GM12864 (cell line): ENCODE measurements at regions not wholly inside any gene's neighbourhood (a gene's known extent, or its start where the extent isn't known, plus 50 kb on each side); places are given as distances from the start of the nearest gene placed in this dataset.

Experiments used
- DNase-seq: peaks from one replicate; pipeline ENCODE4 v3.0.0-alpha.2; 2011; ENCODE audit warnings: low read depth
- H3K4me3 ChIP-seq: 2 replicates; pipeline ENCODE4 v1.5.1; 2011; ENCODE audit warnings: mild to moderate bottlenecking, low read depth, low read length, control low read depth
- TF ChIP-seq, protein P1 (sequence below): IDR thresholded peaks from 2 replicates; pipeline ENCODE4 v1.5.1; 2011; ENCODE audit warnings: low read depth, mild to moderate bottlenecking, moderate library complexity, low read length, control low read depth, inconsistent platforms; ENCODE audit errors: missing control alignments

DNA sequence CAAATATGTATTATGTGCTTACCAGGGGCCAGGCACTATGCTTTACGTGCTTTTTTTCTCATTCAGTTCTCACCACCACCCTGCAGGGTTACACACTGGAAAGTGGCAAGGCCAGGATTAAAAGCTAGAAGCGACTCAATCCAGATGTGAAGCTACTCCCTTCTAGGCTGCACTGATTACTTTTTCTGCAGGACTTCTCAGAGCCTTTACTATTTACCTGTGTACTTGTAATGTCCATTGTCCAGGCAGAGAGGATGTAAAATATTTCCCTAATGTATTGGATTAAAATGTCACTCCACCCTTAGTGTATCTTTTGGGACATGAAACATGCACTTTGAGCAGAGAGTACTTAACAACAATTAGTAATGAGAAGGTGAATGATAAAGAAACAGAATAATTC is 287.5 kb upstream of the EEF2KMT start:
- no peak for DNase-seq
- TF ChIP-seq, protein P1, sequence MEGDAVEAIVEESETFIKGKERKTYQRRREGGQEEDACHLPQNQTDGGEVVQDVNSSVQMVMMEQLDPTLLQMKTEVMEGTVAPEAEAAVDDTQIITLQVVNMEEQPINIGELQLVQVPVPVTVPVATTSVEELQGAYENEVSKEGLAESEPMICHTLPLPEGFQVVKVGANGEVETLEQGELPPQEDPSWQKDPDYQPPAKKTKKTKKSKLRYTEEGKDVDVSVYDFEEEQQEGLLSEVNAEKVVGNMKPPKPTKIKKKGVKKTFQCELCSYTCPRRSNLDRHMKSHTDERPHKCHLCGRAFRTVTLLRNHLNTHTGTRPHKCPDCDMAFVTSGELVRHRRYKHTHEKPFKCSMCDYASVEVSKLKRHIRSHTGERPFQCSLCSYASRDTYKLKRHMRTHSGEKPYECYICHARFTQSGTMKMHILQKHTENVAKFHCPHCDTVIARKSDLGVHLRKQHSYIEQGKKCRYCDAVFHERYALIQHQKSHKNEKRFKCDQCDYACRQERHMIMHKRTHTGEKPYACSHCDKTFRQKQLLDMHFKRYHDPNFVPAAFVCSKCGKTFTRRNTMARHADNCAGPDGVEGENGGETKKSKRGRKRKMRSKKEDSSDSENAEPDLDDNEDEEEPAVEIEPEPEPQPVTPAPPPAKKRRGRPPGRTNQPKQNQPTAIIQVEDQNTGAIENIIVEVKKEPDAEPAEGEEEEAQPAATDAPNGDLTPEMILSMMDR = no peak
- H3K4me3 ChIP-seq = no peak overlapping the region

DNA sequence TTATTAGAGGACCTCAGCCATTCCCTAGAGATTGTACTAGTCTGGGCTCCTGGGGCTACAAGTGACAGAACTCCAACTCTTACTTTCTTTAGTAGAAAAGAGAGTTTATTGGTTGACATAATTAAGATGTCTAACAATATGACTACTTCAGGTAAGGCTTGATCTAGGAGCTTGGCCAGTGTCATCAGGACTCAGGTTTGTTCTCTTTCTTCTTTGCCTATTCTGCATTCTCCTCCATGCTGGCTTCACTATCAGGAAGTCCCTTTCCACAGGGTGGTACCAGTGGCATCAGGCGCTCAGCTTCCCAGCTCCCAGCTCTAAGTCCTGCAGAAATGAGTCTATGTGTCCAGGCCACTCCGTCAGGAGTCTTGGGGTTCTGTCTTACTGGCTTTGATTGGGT is 286.1 kb upstream of the EEF2KMT start:
- TF ChIP-seq, protein P1 = no peak
- H3K4me3 ChIP-seq = no peak overlapping the region
- DNase-seq = no peak

DNA sequence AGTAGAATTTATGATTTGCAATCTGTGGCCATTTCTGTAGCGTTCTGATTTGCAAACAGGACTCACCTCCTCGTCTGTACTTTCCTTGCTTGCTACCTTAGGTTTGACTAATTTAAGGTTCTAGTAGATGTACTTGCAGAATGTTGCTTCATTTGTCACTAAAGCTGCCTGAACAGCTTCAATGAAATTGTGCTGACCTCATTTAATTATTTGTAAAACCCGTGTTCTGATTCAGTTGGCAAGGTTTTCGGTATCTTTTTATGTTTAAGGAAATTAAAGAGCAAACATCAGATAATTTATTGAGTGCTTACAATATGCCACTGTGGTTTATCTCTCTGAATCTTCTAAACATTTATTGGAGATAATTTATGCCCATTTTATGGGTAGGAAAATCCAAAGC is 284.9 kb upstream of the EEF2KMT start:
- DNase-seq = no peak
- TF ChIP-seq, protein P1 = no peak
- H3K4me3 ChIP-seq = no peak overlapping the region

DNA sequence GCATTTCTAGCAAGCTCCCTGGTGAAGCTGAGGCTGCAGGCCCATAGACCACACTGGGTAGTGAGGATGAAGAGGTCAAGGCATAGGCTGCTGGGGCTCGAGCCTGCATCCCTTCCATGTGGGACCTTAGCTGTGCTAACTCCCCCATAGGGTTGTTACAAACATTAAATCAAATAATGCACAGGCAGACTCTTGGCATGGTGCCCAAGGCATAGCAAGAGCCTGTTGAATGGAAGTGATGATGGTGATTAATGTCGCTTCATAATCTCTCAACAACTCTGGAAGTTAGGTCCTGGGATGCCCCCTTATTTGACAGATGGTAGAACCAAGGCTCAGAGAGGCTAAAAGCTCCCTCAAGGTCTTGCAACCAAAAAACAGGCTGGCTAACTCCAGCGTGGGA is 283.9 kb upstream of the EEF2KMT start:
- no peak overlapping the region for H3K4me3 ChIP-seq
- DNase-seq = no peak
- TF ChIP-seq, protein P1 = no peak

DNA sequence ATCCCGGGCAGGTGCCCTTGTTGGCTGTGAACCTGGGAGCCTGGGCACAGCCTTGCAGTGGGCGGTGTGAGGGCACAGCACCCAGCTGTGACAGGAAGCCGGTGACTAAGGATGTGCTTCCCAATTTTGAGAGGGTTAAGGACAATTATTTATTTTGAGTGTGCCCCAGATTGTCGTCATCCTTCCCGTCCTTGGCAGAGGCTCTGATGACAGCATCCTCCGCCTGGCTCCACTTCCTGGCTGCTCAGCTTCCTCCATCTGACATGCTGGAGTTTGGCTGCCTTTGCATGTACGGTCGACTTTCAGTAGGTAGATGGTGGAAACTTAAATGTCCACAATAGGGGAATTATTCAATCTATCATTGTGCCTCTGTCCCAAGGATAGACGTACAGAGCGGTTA is 282.4 kb upstream of the EEF2KMT start:
- no peak overlapping the region for H3K4me3 ChIP-seq
- TF ChIP-seq, protein P1 = no peak
- DNase-seq = no peak

DNA sequence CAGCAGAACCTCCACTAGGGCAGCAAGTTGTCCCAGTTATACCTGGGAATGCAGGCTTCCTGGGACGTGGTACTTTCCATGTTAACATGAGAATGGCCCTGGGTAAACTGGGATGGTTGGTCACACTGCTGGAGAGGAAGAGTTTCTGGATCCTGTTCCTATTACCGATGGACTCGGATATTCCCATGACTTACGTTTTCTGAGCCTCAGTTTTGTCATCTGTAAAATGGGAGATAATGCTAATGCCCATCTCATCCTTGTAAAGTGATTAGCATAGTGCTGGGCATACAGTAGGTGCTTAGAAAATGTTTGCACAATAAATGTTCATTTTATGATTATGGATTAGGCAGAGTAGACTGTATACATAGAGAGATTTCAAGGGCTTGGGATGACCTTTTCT is 280.9 kb upstream of the EEF2KMT start:
- TF ChIP-seq, protein P1 = no peak
- DNase-seq = no peak
- no peak overlapping the region for H3K4me3 ChIP-seq

DNA sequence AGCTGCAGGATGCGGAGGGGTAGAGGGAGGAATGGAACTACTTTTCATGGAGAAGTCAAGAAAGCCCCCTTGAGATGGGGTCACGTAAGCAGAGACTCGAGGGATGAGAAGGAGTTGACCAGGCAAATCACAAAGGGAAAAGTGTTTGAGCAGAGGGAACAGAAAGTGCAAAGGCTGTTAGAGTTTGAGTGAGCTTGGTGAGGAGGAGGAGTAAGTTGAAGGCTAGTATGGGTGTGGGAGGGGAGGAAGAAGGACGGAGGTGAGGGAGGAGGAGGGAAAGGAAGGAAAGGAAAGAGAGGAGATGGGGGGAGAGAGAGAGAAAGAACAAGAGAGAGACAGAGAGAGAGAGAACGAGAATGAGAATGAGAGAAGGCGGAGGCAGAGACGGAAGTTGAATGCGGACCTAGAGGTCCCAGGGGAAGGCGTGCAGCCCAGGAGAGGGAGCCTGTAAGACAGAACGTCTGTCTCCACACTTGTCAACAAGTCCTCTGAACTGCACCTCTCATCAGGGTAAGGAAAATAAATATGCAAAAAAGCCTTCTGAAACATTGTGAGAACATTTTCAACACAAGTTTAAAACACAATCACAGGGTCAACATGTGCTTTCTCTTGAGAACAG is 279.8 kb upstream of the EEF2KMT start:
- TF ChIP-seq, protein P1 = no peak
- no peak overlapping the region for H3K4me3 ChIP-seq
- no peak for DNase-seq
